ENCODE measurements at regions not wholly inside any gene's neighbourhood (a gene's known extent, or its start where the extent isn't known, plus 50 kb on each side); places are given as distances from the start of the nearest gene placed in this dataset.
A peak's percentile ranks its signal among the peaks of the same experiment; 100 is the strongest.

- CTCF ChIA-PET: interaction anchor here (1.3 kb wide), 1 partner anchor 115 kb away, joined by 5 read pairs; no protein-coding TSS in a partner anchor
- ATAC-seq: no peak
- WGBS (ENCODE audit: missing lambda C conversion rate): 92% methylated on average over 1 of the region's 1 CpG
Observed at GRCh38 chr7:22939842-22940241, 74.1 kb downstream of the HYCC1 start.

GRCh38 chr7:22937946-22938345, 76.0 kb downstream of the HYCC1 start:
- no peak for ATAC-seq
- TF ChIP-seq POLR2A (IDR thresholded peaks at IDR 0.05; ENCODE audit: low read length) (no peak), PHF8 (IDR thresholded peaks at IDR 0.05; ENCODE audit: borderline replicate concordance, low read depth) (no peak), RCOR1 (IDR thresholded peaks at IDR 0.05; ENCODE audit: low read depth, low read length) (no peak), FOXS1 (CRISPR knock-in tag; IDR thresholded peaks at IDR 0.05) (no peak), GATA3 (IDR thresholded peaks at IDR 0.05; ENCODE audit: borderline replicate concordance) (no peak)
- no peak for FAIRE-seq
- no peak overlapping the region for H3K4me3 ChIP-seq
- ChIA-PET POLR2A (no interaction called here), CTCF (no interaction called here)
- no peak overlapping the region for H3K4me2 ChIP-seq
- no peaks in the 10 kb centered on the region for H3K9me3 ChIP-seq
- no peak overlapping the region for H3K27ac ChIP-seq
- H3K4me1 ChIP-seq: no peaks in the 10 kb centered on the region
- 78% methylated on average over 1 of the region's 1 CpG for WGBS (ENCODE audit: missing lambda C conversion rate)
- no peak for DNase-seq (ENCODE audit: low read depth in 1 of 2, low spot score in 1 of 2)

More at GRCh38 chr7:22939842-22940241, 74.1 kb downstream of the HYCC1 start:
- Histone ChIP-seq H3K4me1 (no peaks in the 10 kb centered on the region), H3K4me3 (no peak overlapping the region), H3K27ac (no peak overlapping the region), H3K9me3 (no peaks in the 10 kb centered on the region), H3K4me2 (no peak overlapping the region)
- no peak for FAIRE-seq
- no peak for TF ChIP-seq CBX8 (IDR thresholded peaks at IDR 0.05)
- TF ChIP-seq KDM1A (IDR thresholded peaks at IDR 0.05; ENCODE audit: low read depth): no peak
- no peak for TF ChIP-seq TP53 (CRISPR knock-in tag; IDR thresholded peaks at IDR 0.05)
- TF ChIP-seq RCOR1 (IDR thresholded peaks at IDR 0.05; ENCODE audit: low read depth, low read length): no peak
- no peak for TF ChIP-seq USF2 (IDR thresholded peaks at IDR 0.05)
- POLR2A ChIA-PET: no interaction called here
- no peak for DNase-seq (ENCODE audit: low read depth in 1 of 2, low spot score in 1 of 2)

GRCh38 chr7:22936246-22936645, 77.7 kb downstream of the HYCC1 start:
- no peak for TF ChIP-seq ZFP36 (IDR thresholded peaks at IDR 0.05; ENCODE audit: borderline replicate concordance, partially characterized antibody)
- TF ChIP-seq EP300 (IDR thresholded peaks at IDR 0.05): no peak
- no peak for TF ChIP-seq HMGXB4 (CRISPR knock-in tag; IDR thresholded peaks at IDR 0.05; ENCODE audit: borderline replicate concordance)
- no peak for TF ChIP-seq CHD2 (IDR thresholded peaks at IDR 0.05; ENCODE audit: low read length, partially characterized antibody)
- TF ChIP-seq KDM1A (IDR thresholded peaks at IDR 0.05; ENCODE audit: low read depth): no peak
- no peak for TF ChIP-seq MAFK (IDR thresholded peaks at IDR 0.05; ENCODE audit: partially characterized antibody)
- TF ChIP-seq FOSL2 (IDR thresholded peaks at IDR 0.05): no peak
- TF ChIP-seq FOSL2 (CRISPR knock-in tag; IDR thresholded peaks at IDR 0.05): no peak
- no peak overlapping the region for H3K27ac ChIP-seq
- no peak for ATAC-seq
- peak; percentile 56 for FAIRE-seq
- H3K4me1 ChIP-seq: no peaks in the 10 kb centered on the region
- no peak overlapping the region for H3K4me2 ChIP-seq
- no peaks in the 10 kb centered on the region for H3K9me3 ChIP-seq
- H3K4me3 ChIP-seq: no peak overlapping the region
- ChIA-PET POLR2A (no interaction called here), CTCF (no interaction called here)
- no peak for DNase-seq (ENCODE audit: low read depth in 1 of 2, low spot score in 1 of 2)
- WGBS (ENCODE audit: missing lambda C conversion rate): 84% methylated on average over 3 of the region's 3 CpGs

- Histone ChIP-seq H3K4me3 (no peak overlapping the region), H3K27ac (no peak overlapping the region), H3K9me3 (no peaks in the 10 kb centered on the region; the same call in 2 of the 3 replicates), H3K4me2 (no peak overlapping the region), H3K4me1 (no peaks in the 10 kb centered on the region)
- CTCF ChIA-PET: no interaction called here
- FAIRE-seq (no peak), ATAC-seq (no peak), DNase-seq (ENCODE audit: low read depth in 1 of 2, low spot score in 1 of 2) (no peak)
- POLR2A ChIA-PET: no interaction called here
- 0% methylated on average over 1 of the region's 1 CpG for WGBS (ENCODE audit: missing lambda C conversion rate)
- TF ChIP-seq FOXS1 (CRISPR knock-in tag; IDR thresholded peaks at IDR 0.05) (no peak), HEYL (CRISPR knock-in tag; IDR thresholded peaks at IDR 0.05) (no peak), RARB (CRISPR knock-in tag; IDR thresholded peaks at IDR 0.05) (no peak), EHMT2 (IDR thresholded peaks at IDR 0.05; ENCODE audit: low read depth) (no peak), NFE2L2 (conservative IDR thresholded peaks at IDR 0.05; ENCODE audit: low read length) (no peak), EHF (CRISPR knock-in tag; IDR thresholded peaks at IDR 0.05) (no peak), ZC3H11A (IDR thresholded peaks at IDR 0.05) (no peak), NPAS2 (CRISPR knock-in tag; IDR thresholded peaks at IDR 0.05; ENCODE audit: borderline replicate concordance) (no peak), ZFP36 (IDR thresholded peaks at IDR 0.05; ENCODE audit: borderline replicate concordance, partially characterized antibody) (no peak), ELK1 (IDR thresholded peaks at IDR 0.05; ENCODE audit: low read depth, low read length) (no peak), ESRRA (IDR thresholded peaks at IDR 0.05; ENCODE audit: borderline replicate concordance, low read length) (no peak), RFX5 (IDR thresholded peaks at IDR 0.05) (no peak), HOXB5 (CRISPR knock-in tag; IDR thresholded peaks at IDR 0.05) (no peak), HOXB13 (CRISPR knock-in tag; IDR thresholded peaks at IDR 0.05; ENCODE audit: low read depth) (no peak), MAZ (IDR thresholded peaks at IDR 0.05; ENCODE audit: borderline replicate concordance, low read depth, low read length) (no peak), PHF8 (IDR thresholded peaks at IDR 0.05; ENCODE audit: borderline replicate concordance, low read depth) (no peak), ZSCAN20 (CRISPR knock-in tag; IDR thresholded peaks at IDR 0.05) (no peak)
Observed at GRCh38 chr7:22935269-22935668, 78.7 kb downstream of the HYCC1 start.
